ENCODE measurements at regions not wholly inside any gene's neighbourhood (a gene's known extent, or its start where the extent isn't known, plus 50 kb on each side); places are given as distances from the start of the nearest gene placed in this dataset.

DNA sequence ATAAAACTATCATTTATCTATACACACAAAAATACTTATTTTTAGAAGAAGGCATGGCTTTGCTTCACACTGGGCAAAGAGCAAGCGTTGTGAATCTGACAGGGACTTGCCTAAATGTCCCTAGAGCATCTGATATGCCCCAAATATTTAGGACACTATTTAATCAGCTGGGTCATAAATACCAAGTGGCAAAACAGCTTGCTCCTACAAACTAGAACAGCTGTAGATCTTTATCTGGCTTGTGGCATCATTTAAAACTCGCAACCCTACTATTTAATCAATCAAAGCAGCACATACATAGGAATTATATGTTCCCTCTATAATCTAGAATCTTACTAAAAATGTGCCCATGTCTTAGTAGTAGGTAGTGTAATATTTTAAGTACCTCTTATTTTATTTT is 999.5 kb downstream of the JRKL start:
- TF ChIP-seq, protein P1, sequence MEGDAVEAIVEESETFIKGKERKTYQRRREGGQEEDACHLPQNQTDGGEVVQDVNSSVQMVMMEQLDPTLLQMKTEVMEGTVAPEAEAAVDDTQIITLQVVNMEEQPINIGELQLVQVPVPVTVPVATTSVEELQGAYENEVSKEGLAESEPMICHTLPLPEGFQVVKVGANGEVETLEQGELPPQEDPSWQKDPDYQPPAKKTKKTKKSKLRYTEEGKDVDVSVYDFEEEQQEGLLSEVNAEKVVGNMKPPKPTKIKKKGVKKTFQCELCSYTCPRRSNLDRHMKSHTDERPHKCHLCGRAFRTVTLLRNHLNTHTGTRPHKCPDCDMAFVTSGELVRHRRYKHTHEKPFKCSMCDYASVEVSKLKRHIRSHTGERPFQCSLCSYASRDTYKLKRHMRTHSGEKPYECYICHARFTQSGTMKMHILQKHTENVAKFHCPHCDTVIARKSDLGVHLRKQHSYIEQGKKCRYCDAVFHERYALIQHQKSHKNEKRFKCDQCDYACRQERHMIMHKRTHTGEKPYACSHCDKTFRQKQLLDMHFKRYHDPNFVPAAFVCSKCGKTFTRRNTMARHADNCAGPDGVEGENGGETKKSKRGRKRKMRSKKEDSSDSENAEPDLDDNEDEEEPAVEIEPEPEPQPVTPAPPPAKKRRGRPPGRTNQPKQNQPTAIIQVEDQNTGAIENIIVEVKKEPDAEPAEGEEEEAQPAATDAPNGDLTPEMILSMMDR (conservative IDR thresholded peaks at IDR 0.05; ENCODE audit: low read depth, low read length): no peak
- TF ChIP-seq EZH2 (IDR thresholded peaks at IDR 0.05; ENCODE audit: borderline replicate concordance, low read depth, low read length, poor library complexity, severe bottlenecking): no peak

Data from A673 (cell line).